CD4-positive, alpha-beta memory T cell (primary cell): ENCODE measurements at regions not wholly inside any gene's neighbourhood (a gene's known extent, or its start where the extent isn't known, plus 50 kb on each side); places are given as distances from the start of the nearest gene placed in this dataset.
"Not testable (repeated sequence)": the region's sequence is repeated elsewhere in the genome, so short reads cannot be mapped to it uniquely, and the experiment has no call there.

Experiments
- CTCF ChIA-PET: fragments of 350-600 bp; sonication (Branson Sonifier 250); formaldehyde crosslinking; loops from one replicate; lab custom pipeline; 2021; ENCODE audit warnings: inconsistent platforms; ENCODE audit not compliant: partially characterized antibody; lab: Charles Lee
- POLR2A ChIA-PET: fragments of 350-600 bp; sonication (Branson Sonifier 250); formaldehyde crosslinking; loops from one replicate; lab custom pipeline; 2021; ENCODE audit not compliant: partially characterized antibody; lab: Charles Lee
- DNase-seq, 5 donors: peaks; one replicate each; pipeline versions ENCODE4 v3.0.0 to v3.0.0-alpha.2; 2020 to 2022; ENCODE audit warnings: mixed read lengths in 1 of 5
- H3K27ac ChIP-seq: one replicate; pipeline ENCODE4 v1.7.0; 2013; ENCODE audit warnings: low read depth, low read length
- H3K27me3 ChIP-seq: 2 replicates; pipeline ENCODE4 v1.7.0; 2013; ENCODE audit warnings: mild to moderate bottlenecking, low read length, moderate library complexity; ENCODE audit not compliant: insufficient read depth
- H3K36me3 ChIP-seq: 2 replicates; pipeline ENCODE4 v1.7.0; 2013; ENCODE audit warnings: mild to moderate bottlenecking, low read length, moderate library complexity; ENCODE audit not compliant: insufficient read depth
- H3K4me1 ChIP-seq: 2 replicates; pipeline ENCODE4 v1.7.0; 2013; ENCODE audit warnings: mild to moderate bottlenecking, low read length, moderate library complexity; ENCODE audit not compliant: insufficient read depth
- H3K4me3 ChIP-seq, 2 donors: one replicate each; pipeline ENCODE4 v1.7.0; 2013; ENCODE audit warnings: low read length in 2 of 2, mild to moderate bottlenecking in 1 of 2
- H3K9me3 ChIP-seq, 2 donors: one replicate each; pipeline ENCODE4 v1.7.0; 2013; ENCODE audit warnings: low read length in 2 of 2, control low read depth in 1 of 2; ENCODE audit not compliant: control insufficient read depth in 1 of 2
- H3K27ac Mint-ChIP-seq, 7 donors: one replicate each; pipeline ENCODE4 v1.8.0; 2020 to 2021; ENCODE audit warnings: mixed read lengths in 7 of 7, mild to moderate bottlenecking in 6 of 7, inconsistent platforms in 3 of 7, moderate library complexity in 3 of 7
- H3K27me3 Mint-ChIP-seq, 2 donors: one replicate each; pipeline ENCODE4 v1.8.0; 2020 to 2021; ENCODE audit warnings: mixed read lengths in 2 of 2
- H3K36me3 Mint-ChIP-seq, 2 donors: one replicate each; pipeline ENCODE4 v1.8.0; 2020 to 2021; ENCODE audit warnings: mixed read lengths in 2 of 2, inconsistent platforms in 1 of 2, mild to moderate bottlenecking in 1 of 2
- H3K4me1 Mint-ChIP-seq, 4 donors: one replicate each; pipeline ENCODE4 v1.8.0; 2020 to 2021; ENCODE audit warnings: mixed read lengths in 4 of 4, mild to moderate bottlenecking in 1 of 4
- H3K4me3 Mint-ChIP-seq, 8 donors: one replicate each; pipeline ENCODE4 v1.8.0; 2020 to 2021; ENCODE audit warnings: mixed read lengths in 8 of 8, mild to moderate bottlenecking in 7 of 8, moderate library complexity in 6 of 8, inconsistent platforms in 3 of 8
- H3K9me3 Mint-ChIP-seq, 8 donors: one replicate each; pipeline ENCODE4 v1.8.0; 2020 to 2021; ENCODE audit warnings: mixed read lengths in 8 of 8, mild to moderate bottlenecking in 5 of 8, inconsistent platforms in 3 of 8, moderate library complexity in 1 of 8
- intact Hi-C: fragments of 100-400 bp; cut with micrococcal nuclease; formaldehyde crosslinking; loops from one replicate; pipeline ENCODE4 v1.15.1; 2023

GRCh38 chr1:30204916-30205315 lies 518.5 kb downstream of the MATN1 start:
- H3K4me3 ChIP-seq, POLR2A ChIA-PET, H3K27me3 Mint-ChIP-seq, H3K27ac ChIP-seq, H3K27ac Mint-ChIP-seq, H3K27me3 ChIP-seq, H3K4me1 Mint-ChIP-seq, DNase-seq, H3K36me3 Mint-ChIP-seq, CTCF ChIA-PET, H3K36me3 ChIP-seq, intact Hi-C loops, H3K4me1 ChIP-seq, H3K4me3 Mint-ChIP-seq, H3K9me3 ChIP-seq: not testable (repeated sequence)
- peaks cover 0 to 13% (median under 1%) of the 10 kb centered on the region in 8 donors for H3K9me3 Mint-ChIP-seq

- Mint-ChIP-seq H3K4me1 (peaks cover 3 to 8% (median 7%) of the 10 kb centered on the region in 4 donors), H3K27me3 (peaks cover 1 to 9% of the 10 kb centered on the region in 2 donors), H3K36me3 (no peaks in the 10 kb centered on the region), H3K9me3 (peaks cover 0 to 13% (median under 1%) of the 10 kb centered on the region in 8 donors), H3K27ac (no peak overlapping the region), H3K4me3 (no peak overlapping the region)
- Histone ChIP-seq H3K27ac (no peak overlapping the region), H3K9me3 (no peaks in the 10 kb centered on the region), H3K36me3 (no peaks in the 10 kb centered on the region), H3K27me3 (no peaks in the 10 kb centered on the region), H3K4me3 (no peak overlapping the region), H3K4me1 (peaks cover 11% of the 10 kb centered on the region)
- ChIA-PET POLR2A (interaction anchor here (0.6 kb wide), 1 partner anchor 8 kb away, joined by 3 read pairs; no protein-coding TSS in a partner anchor), CTCF (no interaction called here)
- DNase-seq: no peak
- intact Hi-C loops: no loop called here
These were observed 522.4 kb downstream of the MATN1 start for GRCh38 chr1:30201015-30201414.

- H3K9me3 ChIP-seq: no peaks in the 10 kb centered on the region
- H3K36me3 ChIP-seq: no peaks in the 10 kb centered on the region
- peaks cover 3 to 8% (median 7%) of the 10 kb centered on the region in 4 donors for H3K4me1 Mint-ChIP-seq
- POLR2A ChIA-PET: no interaction called here
- no peak overlapping the region for H3K4me3 Mint-ChIP-seq
- CTCF ChIA-PET: no interaction called here
- no peaks in the 10 kb centered on the region for H3K27me3 ChIP-seq
- intact Hi-C loops: no loop called here
- H3K27ac Mint-ChIP-seq: no peak overlapping the region
- H3K4me3 ChIP-seq: no peak overlapping the region
- H3K27me3 Mint-ChIP-seq: peaks cover 1 to 9% of the 10 kb centered on the region in 2 donors
- no peak overlapping the region for H3K27ac ChIP-seq
- no peak for DNase-seq
- peaks cover 0 to 13% (median under 1%) of the 10 kb centered on the region in 8 donors for H3K9me3 Mint-ChIP-seq
- H3K36me3 Mint-ChIP-seq: no peaks in the 10 kb centered on the region
- H3K4me1 ChIP-seq: peaks cover 11% of the 10 kb centered on the region
These were observed 523.2 kb downstream of the MATN1 start for GRCh38 chr1:30200161-30200560.

- Histone ChIP-seq H3K27ac (no peak overlapping the region), H3K4me1 (peaks cover 11% of the 10 kb centered on the region), H3K36me3 (no peaks in the 10 kb centered on the region), H3K27me3 (no peaks in the 10 kb centered on the region), H3K9me3 (no peaks in the 10 kb centered on the region), H3K4me3 (no peak overlapping the region)
- CTCF ChIA-PET: no interaction called here
- DNase-seq: no peak
- POLR2A ChIA-PET: no interaction called here
- intact Hi-C loops: no loop called here
- peaks cover 0 to 13% (median under 1%) of the 10 kb centered on the region in 8 donors for H3K9me3 Mint-ChIP-seq
- H3K4me1 Mint-ChIP-seq: peaks cover 3 to 8% (median 7%) of the 10 kb centered on the region in 4 donors
- peaks cover 1 to 9% of the 10 kb centered on the region in 2 donors for H3K27me3 Mint-ChIP-seq
- H3K36me3 Mint-ChIP-seq: no peaks in the 10 kb centered on the region
- H3K4me3 Mint-ChIP-seq: no peak overlapping the region
- H3K27ac Mint-ChIP-seq: peak overlapping the region in 1 of 7 donors; percentile 13
These were observed 523.8 kb downstream of the MATN1 start for GRCh38 chr1:30199563-30199962.

GRCh38 chr1:30198795-30199403 lies 524.5 kb downstream of the MATN1 start:
- Histone ChIP-seq H3K36me3 (no peaks in the 10 kb centered on the region), H3K27me3 (no peaks in the 10 kb centered on the region), H3K4me3 (no peak overlapping the region), H3K9me3 (no peaks in the 10 kb centered on the region), H3K27ac (no peak overlapping the region), H3K4me1 (peaks cover 11% of the 10 kb centered on the region)
- peaks cover 0 to 7% of the 10 kb centered on the region in 2 donors for H3K27me3 Mint-ChIP-seq
- ChIA-PET CTCF (no interaction called here), POLR2A (no interaction called here)
- intact Hi-C loops: no loop called here
- no peak overlapping the region for H3K27ac Mint-ChIP-seq
- H3K4me3 Mint-ChIP-seq: no peak overlapping the region
- peaks cover 3 to 11% (median 7%) of the 10 kb centered on the region in 4 donors for H3K4me1 Mint-ChIP-seq
- H3K9me3 Mint-ChIP-seq: peaks cover 0 to 13% (median under 1%) of the 10 kb centered on the region in 8 donors
- DNase-seq: no peak
- H3K36me3 Mint-ChIP-seq: no peaks in the 10 kb centered on the region

GRCh38 chr1:30198451-30198760 lies 525.0 kb downstream of the MATN1 start:
- H3K27ac Mint-ChIP-seq: no peak overlapping the region

GRCh38 chr1:30197639-30198450 lies 525.5 kb downstream of the MATN1 start:
- Histone ChIP-seq H3K36me3 (no peaks in the 10 kb centered on the region), H3K27me3 (no peaks in the 10 kb centered on the region), H3K4me3 (no peak overlapping the region), H3K9me3 (no peaks in the 10 kb centered on the region), H3K4me1 (peaks cover 17% of the 10 kb centered on the region), H3K27ac (no peak overlapping the region)
- Mint-ChIP-seq H3K27ac (no peak overlapping the region), H3K4me1 (peaks cover 5 to 20% (median 11%) of the 10 kb centered on the region in 4 donors), H3K4me3 (peak overlapping the region in 2 of 8 donors; percentile 23 to 67), H3K36me3 (no peaks in the 10 kb centered on the region), H3K9me3 (peaks cover 0 to 13% (median under 1%) of the 10 kb centered on the region in 8 donors), H3K27me3 (peaks cover 0 to 7% of the 10 kb centered on the region in 2 donors)
- CTCF ChIA-PET: no interaction called here
- POLR2A ChIA-PET: no interaction called here
- DNase-seq: no peak
- intact Hi-C loops: no loop called here

More at GRCh38 chr1:30198451-30198760, 525.0 kb downstream of the MATN1 start:
- H3K4me3 Mint-ChIP-seq: no peak overlapping the region
- Histone ChIP-seq H3K36me3 (no peaks in the 10 kb centered on the region), H3K4me3 (no peak overlapping the region), H3K27ac (no peak overlapping the region), H3K27me3 (no peaks in the 10 kb centered on the region), H3K4me1 (peaks cover 11% of the 10 kb centered on the region), H3K9me3 (no peaks in the 10 kb centered on the region)
- POLR2A ChIA-PET: no interaction called here
- peaks cover 3 to 15% (median 7%) of the 10 kb centered on the region in 4 donors for H3K4me1 Mint-ChIP-seq
- CTCF ChIA-PET: no interaction called here
- H3K36me3 Mint-ChIP-seq: no peaks in the 10 kb centered on the region
- peaks cover 0 to 7% of the 10 kb centered on the region in 2 donors for H3K27me3 Mint-ChIP-seq
- intact Hi-C loops: no loop called here
- peaks cover 0 to 13% (median under 1%) of the 10 kb centered on the region in 8 donors for H3K9me3 Mint-ChIP-seq
- no peak for DNase-seq
